B cell (primary cell): ENCODE measurements at regions not wholly inside any gene's neighbourhood (a gene's known extent, or its start where the extent isn't known, plus 50 kb on each side); places are given as distances from the start of the nearest gene placed in this dataset.
"Not testable (repeated sequence)": the region's sequence is repeated elsewhere in the genome, so short reads cannot be mapped to it uniquely, and the experiment has no call there.

ENCODE experiments used
- ATAC-seq: fragments of 200-7000 bp; cut with Tn5 transposase; one replicate; pipeline ENCODE4 v1.10.0; 2021; ENCODE audit warnings: low read depth, mild to moderate bottlenecking, moderate number of reproducible peaks, moderate library complexity
- CTCF ChIA-PET: fragments of 350-600 bp; sonication (Branson Sonifier 250); formaldehyde crosslinking; loops from one replicate; lab custom pipeline; 2021; ENCODE audit warnings: antibody characterized with exemption, inconsistent platforms; lab: Charles Lee
- POLR2A ChIA-PET: fragments of 350-600 bp; sonication (Branson Sonifier 250); formaldehyde crosslinking; loops from one replicate; lab custom pipeline; 2021; ENCODE audit warnings: antibody characterized with exemption; lab: Charles Lee
- DNase-seq: peaks from one replicate; pipeline ENCODE4 v3.0.0; 2013
- H2AFZ ChIP-seq: 2 replicates; pipeline ENCODE4 v1.6.1; 2012; ENCODE audit warnings: mild to moderate bottlenecking, low read depth, low read length; ENCODE audit not compliant: insufficient read depth, poor library complexity, severe bottlenecking
- H3K27ac ChIP-seq, 2 donors: 1 replicate in 1 of 2; 2 replicates in 1 of 2; pipeline ENCODE4 v1.5.1; 2012 to 2013; ENCODE audit warnings: low read length in 2 of 2, mild to moderate bottlenecking in 2 of 2, moderate library complexity in 1 of 2
- H3K27me3 ChIP-seq, 4 experiments: fragments of 200-600 bp in 1 of 4; sonication (generic) in 1 of 4; replicated peaks in 1 of 4; 1 replicate in 2 of 4; 2 replicates in 2 of 4; pipeline versions ENCODE4 v1.6.1 to v1.7.0; 2013 to 2016; ENCODE audit warnings: low read length in 3 of 4, mild to moderate bottlenecking in 2 of 4, mixed read lengths in 1 of 4, moderate library complexity in 1 of 4; ENCODE audit not compliant: insufficient read depth in 4 of 4, control insufficient read depth in 3 of 4; ENCODE audit errors: control extremely low read depth in 1 of 4
- H3K36me3 ChIP-seq, 2 experiments: replicated peaks in 1 of 2; 1 replicate in 1 of 2; 2 replicates in 1 of 2; pipeline versions ENCODE4 v1.6.1 to v1.7.1; 2013; ENCODE audit warnings: low read length in 1 of 2; ENCODE audit not compliant: insufficient read depth in 2 of 2, control insufficient read depth in 1 of 2; ENCODE audit errors: control extremely low read depth in 1 of 2, extremely low read depth in 1 of 2
- H3K4me1 ChIP-seq, 2 donors: fragments of 200-600 bp in 1 of 2; sonication (generic) in 1 of 2; 1 replicate in 1 of 2; 2 replicates in 1 of 2; pipeline versions ENCODE4 v1.5.1 to v1.6.1; 2013 to 2017; ENCODE audit warnings: low read length in 2 of 2; ENCODE audit not compliant: control insufficient read depth in 2 of 2, insufficient read depth in 2 of 2
- H3K4me2 ChIP-seq: replicated peaks from 2 replicates; pipeline ENCODE3; 2012; ENCODE audit warnings: mild to moderate bottlenecking, low read depth, low read length; ENCODE audit not compliant: poor library complexity, severe bottlenecking
- H3K4me3 ChIP-seq, 5 experiments: fragments of 200-600 bp in 1 of 5; sonication (generic) in 1 of 5; 1 replicate in 3 of 5; 2 replicates in 2 of 5; pipeline versions ENCODE4 v1.5.1 to v1.7.0; 2011 to 2016; ENCODE audit warnings: low read length in 4 of 5, mild to moderate bottlenecking in 4 of 5, low read depth in 2 of 5, control low read depth in 1 of 5, moderate library complexity in 1 of 5; ENCODE audit not compliant: insufficient read depth in 1 of 5; ENCODE audit errors: control extremely low read depth in 1 of 5, extremely low read depth in 1 of 5
- H3K79me2 ChIP-seq: fragments of 200-600 bp; sonication (generic); one replicate; pipeline ENCODE4 v1.6.0; 2016; ENCODE audit warnings: low read length; ENCODE audit not compliant: control insufficient read depth, insufficient read depth
- H3K9ac ChIP-seq: fragments of 200-600 bp; sonication (generic); 2 replicates; pipeline ENCODE4 v1.6.1; 2017; ENCODE audit warnings: mild to moderate bottlenecking, low read length, moderate library complexity
- H3K9me3 ChIP-seq, 3 donors: one replicate each; pipeline versions ENCODE4 v1.6.1 to v1.7.1; 2013; ENCODE audit warnings: low read length in 2 of 3; ENCODE audit not compliant: control insufficient read depth in 2 of 3, insufficient read depth in 1 of 3; ENCODE audit errors: control extremely low read depth in 1 of 3
- H4K20me1 ChIP-seq: 2 replicates; pipeline ENCODE4 v1.6.0; 2012; ENCODE audit warnings: mild to moderate bottlenecking, low read length; ENCODE audit not compliant: insufficient read depth, control insufficient read depth, poor library complexity, severe bottlenecking
- H3K27ac Mint-ChIP-seq: one replicate; pipeline ENCODE4 v1.8.0; 2021; ENCODE audit warnings: mixed read lengths
- H3K27me3 Mint-ChIP-seq: one replicate; pipeline ENCODE4 v1.8.0; 2021; ENCODE audit warnings: mixed read lengths
- H3K4me1 Mint-ChIP-seq: one replicate; pipeline ENCODE4 v1.8.0; 2021; ENCODE audit warnings: mixed read lengths
- H3K4me3 Mint-ChIP-seq: one replicate; pipeline ENCODE4 v1.8.0; 2021; ENCODE audit warnings: mixed read lengths
- H3K9me3 Mint-ChIP-seq: one replicate; pipeline ENCODE4 v1.8.0; 2022; ENCODE audit warnings: mixed read lengths; ENCODE audit not compliant: insufficient read depth
- EZH2 ChIP-seq: IDR thresholded peaks from 2 replicates; pipeline ENCODE4 v1.6.1; 2012; ENCODE audit warnings: borderline replicate concordance, low read depth, mild to moderate bottlenecking, moderate library complexity, low read length; ENCODE audit not compliant: insufficient read depth, poor library complexity, severe bottlenecking
- WGBS: methylation state at CpG from one replicate; pipeline ENCODE4 v1.1.5; 2013; ENCODE audit warnings: missing lambda C conversion rate; ENCODE audit not compliant: insufficient coverage; 5-methylcytosine and 5-hydroxymethylcytosine counted together
- intact Hi-C: fragments of 100-400 bp; cut with micrococcal nuclease; formaldehyde crosslinking; loops from one replicate; pipeline ENCODE4 v1.10.0; 2022
- TF ChIP-seq, protein P1 (sequence below): fragments of 200-600 bp; IDR thresholded peaks from one replicate; pipeline ENCODE4 v1.8.0; 2022; ENCODE audit warnings: antibody characterized with exemption, mild to moderate bottlenecking

DNA sequence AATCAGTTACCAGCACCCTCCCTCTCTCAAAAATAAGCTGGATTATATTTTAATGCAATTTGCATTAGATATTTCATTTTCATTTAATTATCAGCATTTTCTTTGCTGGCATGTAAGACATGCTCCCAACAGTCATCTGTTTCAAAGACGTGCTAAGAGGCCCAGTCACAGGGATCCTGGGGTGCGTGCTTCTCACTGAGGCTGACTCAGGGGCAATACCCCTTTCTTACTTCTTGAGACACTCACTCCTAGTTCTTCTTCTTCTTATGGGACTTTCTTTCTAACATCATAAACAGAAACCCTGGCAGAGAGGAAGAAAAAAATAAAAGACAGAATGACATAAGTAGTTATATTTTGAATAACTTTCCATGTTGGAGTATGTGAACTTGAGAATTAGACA, 372.1 kb upstream of the MEX3C start:
- WGBS: 40% methylated on average over 1 of the region's 2 CpGs
- Histone ChIP-seq H3K4me1 (no peaks in the 10 kb centered on the region), H3K9ac (no peak overlapping the region), H4K20me1 (no peaks in the 10 kb centered on the region), H3K9me3 (no peaks in the 10 kb centered on the region), H3K79me2 (no peaks in the 10 kb centered on the region), H2AFZ (no peak overlapping the region), H3K36me3 (no peaks in the 10 kb centered on the region), H3K27ac (no peak overlapping the region), H3K4me2 (no peak overlapping the region), H3K27me3 (no peaks in the 10 kb centered on the region), H3K4me3 (no peak overlapping the region)
- intact Hi-C loops: no loop called here
- H3K4me3 Mint-ChIP-seq: no peak overlapping the region
- H3K4me1 Mint-ChIP-seq: no peaks in the 10 kb centered on the region
- POLR2A ChIA-PET: no interaction called here
- no peaks in the 10 kb centered on the region for H3K9me3 Mint-ChIP-seq
- CTCF ChIA-PET: no interaction called here
- ATAC-seq: no peak
- H3K27ac Mint-ChIP-seq: no peak overlapping the region
- H3K27me3 Mint-ChIP-seq: peaks cover 35% of the 10 kb centered on the region
- no peak for DNase-seq
- TF ChIP-seq, protein P1, sequence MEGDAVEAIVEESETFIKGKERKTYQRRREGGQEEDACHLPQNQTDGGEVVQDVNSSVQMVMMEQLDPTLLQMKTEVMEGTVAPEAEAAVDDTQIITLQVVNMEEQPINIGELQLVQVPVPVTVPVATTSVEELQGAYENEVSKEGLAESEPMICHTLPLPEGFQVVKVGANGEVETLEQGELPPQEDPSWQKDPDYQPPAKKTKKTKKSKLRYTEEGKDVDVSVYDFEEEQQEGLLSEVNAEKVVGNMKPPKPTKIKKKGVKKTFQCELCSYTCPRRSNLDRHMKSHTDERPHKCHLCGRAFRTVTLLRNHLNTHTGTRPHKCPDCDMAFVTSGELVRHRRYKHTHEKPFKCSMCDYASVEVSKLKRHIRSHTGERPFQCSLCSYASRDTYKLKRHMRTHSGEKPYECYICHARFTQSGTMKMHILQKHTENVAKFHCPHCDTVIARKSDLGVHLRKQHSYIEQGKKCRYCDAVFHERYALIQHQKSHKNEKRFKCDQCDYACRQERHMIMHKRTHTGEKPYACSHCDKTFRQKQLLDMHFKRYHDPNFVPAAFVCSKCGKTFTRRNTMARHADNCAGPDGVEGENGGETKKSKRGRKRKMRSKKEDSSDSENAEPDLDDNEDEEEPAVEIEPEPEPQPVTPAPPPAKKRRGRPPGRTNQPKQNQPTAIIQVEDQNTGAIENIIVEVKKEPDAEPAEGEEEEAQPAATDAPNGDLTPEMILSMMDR: no peak
- TF ChIP-seq EZH2: no peak

DNA sequence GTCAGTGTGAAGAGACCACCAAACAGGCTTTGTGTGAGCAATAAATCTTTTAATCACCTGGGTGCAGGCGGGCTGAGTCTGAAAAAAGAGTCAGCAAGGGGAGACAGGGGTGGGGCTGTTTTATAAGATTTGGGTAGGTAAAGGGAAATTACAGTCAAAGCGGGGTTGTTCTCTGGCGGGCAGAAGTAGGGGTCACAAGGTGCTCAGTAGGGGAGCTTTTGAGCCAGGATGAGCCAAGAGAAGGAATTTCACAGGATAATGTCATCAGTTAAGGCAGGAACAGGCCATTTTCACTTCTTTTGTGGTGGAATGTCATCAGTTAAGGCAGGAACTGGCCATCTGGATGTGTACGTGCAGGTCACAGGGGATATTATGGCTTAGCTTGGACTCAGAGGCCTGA, 372.6 kb upstream of the MEX3C start:
- CTCF ChIA-PET, H3K4me1 ChIP-seq, H3K27ac Mint-ChIP-seq, H3K36me3 ChIP-seq, H4K20me1 ChIP-seq, H3K4me1 Mint-ChIP-seq, H3K27me3 ChIP-seq, H3K79me2 ChIP-seq, H3K9me3 ChIP-seq, POLR2A ChIA-PET, H3K9me3 Mint-ChIP-seq, H3K4me3 Mint-ChIP-seq, H3K4me2 ChIP-seq, H3K27ac ChIP-seq, DNase-seq, H3K4me3 ChIP-seq, ATAC-seq, intact Hi-C loops, H3K9ac ChIP-seq, H2AFZ ChIP-seq: not testable (repeated sequence)
- H3K27me3 Mint-ChIP-seq: peaks cover 30% of the 10 kb centered on the region
- 80% methylated on average over 1 of the region's 4 CpGs for WGBS

DNA sequence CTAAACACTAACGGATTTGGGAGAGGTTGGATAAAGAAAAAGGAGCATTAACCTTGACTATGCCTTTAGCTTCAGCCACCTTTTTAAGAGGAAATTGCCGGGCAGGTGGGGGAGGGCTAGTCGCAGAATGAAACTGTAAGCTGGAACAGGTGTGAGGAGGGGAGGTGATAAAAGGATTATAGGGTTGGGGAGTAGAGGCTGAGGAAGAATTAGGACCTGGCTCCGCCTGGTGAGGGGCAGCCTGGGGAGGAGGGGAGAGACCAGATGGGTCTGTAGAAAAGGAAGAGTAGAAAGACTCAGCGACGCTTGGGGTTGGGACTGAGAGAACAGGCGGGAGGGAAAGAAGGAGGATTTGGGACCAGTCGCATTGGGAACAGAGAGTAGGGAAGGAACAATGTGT, 376.4 kb upstream of the MEX3C start:
- H3K9me3 ChIP-seq, H3K4me2 ChIP-seq, DNase-seq, H3K9me3 Mint-ChIP-seq, H3K27me3 ChIP-seq, H3K4me1 ChIP-seq, H2AFZ ChIP-seq, H3K79me2 ChIP-seq, H3K27ac Mint-ChIP-seq, H4K20me1 ChIP-seq, intact Hi-C loops, H3K4me3 ChIP-seq, CTCF ChIA-PET, H3K27me3 Mint-ChIP-seq, H3K9ac ChIP-seq, H3K36me3 ChIP-seq, POLR2A ChIA-PET, H3K4me1 Mint-ChIP-seq, H3K27ac ChIP-seq, H3K4me3 Mint-ChIP-seq, ATAC-seq: not testable (repeated sequence)
- WGBS: 92% methylated on average over 5 of the region's 8 CpGs
